MCF 10A (cell line): ENCODE measurements at regions not wholly inside any gene's neighbourhood (a gene's known extent, or its start where the extent isn't known, plus 50 kb on each side); places are given as distances from the start of the nearest gene placed in this dataset.
A peak's percentile ranks its signal among the peaks of the same experiment; 100 is the strongest.

Source experiments
- BruUV-seq: library from RNA; stranded (reverse); fragments of 400-500 nt; replicated peaks from 2 replicates; lab custom pipeline; 2021; lab: Mats Ljungman, UMichigan
- CTCF ChIA-PET: fragments of 300-600 bp; sonication (Branson Sonifier 250); formaldehyde crosslinking; extraction: SDS; loops from one replicate; lab custom pipeline; 2021; ENCODE audit warnings: antibody characterized with exemption, inconsistent platforms; lab: Yijun Ruan, JAX
- POLR2A ChIA-PET: fragments of 300-600, 350-650 bp; sonication (Branson Sonifier 250); formaldehyde crosslinking; extraction: SDS; loops from one replicate; lab custom pipeline; 2020; ENCODE audit warnings: antibody characterized with exemption, inconsistent platforms; lab: Yijun Ruan, JAX
- DNase-seq: peaks from one replicate; pipeline ENCODE4 v3.0.0-alpha.2; 2018; ENCODE audit not compliant: unreplicated experiment
- H3K27ac Mint-ChIP-seq: one replicate; pipeline ENCODE4 v1.8.0; 2022; ENCODE audit warnings: mild to moderate bottlenecking, low read depth, mixed read lengths; ENCODE audit not compliant: unreplicated experiment
- H3K27me3 Mint-ChIP-seq: one replicate; pipeline ENCODE4 v1.8.0; 2022; ENCODE audit warnings: mixed read lengths; ENCODE audit not compliant: insufficient read depth, unreplicated experiment
- H3K36me3 Mint-ChIP-seq: one replicate; pipeline ENCODE4 v1.8.0; 2022; ENCODE audit warnings: mild to moderate bottlenecking, moderate library complexity, mixed read lengths; ENCODE audit not compliant: insufficient read depth, unreplicated experiment
- H3K4me1 Mint-ChIP-seq: one replicate; pipeline ENCODE4 v1.8.0; 2022; ENCODE audit warnings: mixed read lengths; ENCODE audit not compliant: insufficient read depth, unreplicated experiment
- H3K4me3 Mint-ChIP-seq: one replicate; pipeline ENCODE4 v1.8.0; 2022; ENCODE audit warnings: mild to moderate bottlenecking, moderate library complexity, mixed read lengths; ENCODE audit not compliant: unreplicated experiment
- H3K9me3 Mint-ChIP-seq: one replicate; pipeline ENCODE4 v1.8.0; 2022; ENCODE audit warnings: mixed read lengths; ENCODE audit not compliant: unreplicated experiment
- intact Hi-C: fragments of 100-400 bp; cut with micrococcal nuclease; formaldehyde crosslinking; loops from 2 replicates; pipeline ENCODE4 v1.14.1; 2022
- TF ChIP-seq, protein P1 (sequence below): fragments of 200-600 bp; IDR thresholded peaks from one replicate; pipeline ENCODE4 v1.8.0; 2022; ENCODE audit warnings: antibody characterized with exemption, mild to moderate bottlenecking; ENCODE audit not compliant: unreplicated experiment

DNA sequence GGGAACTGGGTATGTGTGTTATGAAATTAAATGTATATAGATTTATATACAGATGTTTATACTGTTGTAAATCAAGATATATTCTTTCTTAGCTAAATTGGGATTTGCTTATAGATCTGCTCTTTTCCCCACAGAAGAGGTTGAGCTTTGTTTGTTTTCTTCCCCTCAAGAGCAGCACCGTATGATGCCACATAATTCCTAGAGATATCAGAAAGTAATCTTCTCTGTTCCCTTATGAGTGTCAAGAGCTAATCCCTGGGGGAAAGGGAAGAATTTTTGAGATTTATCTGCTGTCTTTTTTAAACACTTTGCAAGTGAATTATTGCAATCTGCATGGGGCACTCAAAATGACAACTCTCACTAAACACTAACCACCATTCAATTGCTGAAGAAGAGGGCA lies 68.7 kb upstream of the SP4 start:
- H3K4me1 Mint-ChIP-seq: peaks cover 6% of the 10 kb centered on the region
- POLR2A ChIA-PET: no interaction called here

DNA sequence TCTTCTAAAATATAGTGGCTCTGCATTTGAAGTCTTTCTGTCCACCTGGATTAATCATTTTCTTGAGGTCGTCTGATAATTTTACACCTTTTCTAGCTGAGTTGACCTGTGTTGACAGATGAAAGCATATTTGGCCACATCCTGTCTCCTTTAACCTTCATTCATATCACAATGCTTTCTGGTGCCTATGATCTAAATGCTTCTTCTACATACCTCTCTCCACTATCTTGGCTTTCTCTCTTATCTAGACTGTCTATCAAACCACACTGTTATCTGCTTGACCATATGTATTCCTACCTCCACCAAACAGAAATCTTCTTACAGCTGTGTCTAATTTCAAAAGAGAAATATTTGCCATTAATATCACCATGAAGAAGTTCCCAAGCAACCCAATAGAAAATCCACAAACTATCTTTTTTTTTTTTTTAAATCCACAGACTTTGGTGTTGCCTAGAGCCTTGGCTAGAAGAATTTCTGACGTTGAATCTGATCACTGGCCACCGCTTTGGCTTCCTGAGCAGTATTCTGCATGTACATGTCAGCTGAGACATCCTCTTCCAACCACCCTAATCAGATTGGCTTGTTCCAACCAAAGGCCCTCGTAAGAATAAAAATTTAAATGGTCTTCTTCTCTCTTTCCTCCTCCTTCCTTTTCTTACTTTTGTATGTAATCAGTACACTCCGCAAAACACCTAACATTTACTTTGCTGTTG lies 66.3 kb upstream of the SP4 start:
- BruUV-seq: no TSS peak
- TF ChIP-seq, protein P1, sequence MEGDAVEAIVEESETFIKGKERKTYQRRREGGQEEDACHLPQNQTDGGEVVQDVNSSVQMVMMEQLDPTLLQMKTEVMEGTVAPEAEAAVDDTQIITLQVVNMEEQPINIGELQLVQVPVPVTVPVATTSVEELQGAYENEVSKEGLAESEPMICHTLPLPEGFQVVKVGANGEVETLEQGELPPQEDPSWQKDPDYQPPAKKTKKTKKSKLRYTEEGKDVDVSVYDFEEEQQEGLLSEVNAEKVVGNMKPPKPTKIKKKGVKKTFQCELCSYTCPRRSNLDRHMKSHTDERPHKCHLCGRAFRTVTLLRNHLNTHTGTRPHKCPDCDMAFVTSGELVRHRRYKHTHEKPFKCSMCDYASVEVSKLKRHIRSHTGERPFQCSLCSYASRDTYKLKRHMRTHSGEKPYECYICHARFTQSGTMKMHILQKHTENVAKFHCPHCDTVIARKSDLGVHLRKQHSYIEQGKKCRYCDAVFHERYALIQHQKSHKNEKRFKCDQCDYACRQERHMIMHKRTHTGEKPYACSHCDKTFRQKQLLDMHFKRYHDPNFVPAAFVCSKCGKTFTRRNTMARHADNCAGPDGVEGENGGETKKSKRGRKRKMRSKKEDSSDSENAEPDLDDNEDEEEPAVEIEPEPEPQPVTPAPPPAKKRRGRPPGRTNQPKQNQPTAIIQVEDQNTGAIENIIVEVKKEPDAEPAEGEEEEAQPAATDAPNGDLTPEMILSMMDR: no peak
- no peak for DNase-seq
- ChIA-PET CTCF (no interaction called here), POLR2A (interaction anchor here (0.7 kb wide), 1 partner anchor 66 kb away, joined by 3 read pairs; the partner anchor contains the start of gene SP4)
- H3K9me3 Mint-ChIP-seq: no peaks in the 10 kb centered on the region
- H3K36me3 Mint-ChIP-seq: no peaks in the 10 kb centered on the region
- H3K4me3 Mint-ChIP-seq: no peak overlapping the region
- H3K27me3 Mint-ChIP-seq: no peaks in the 10 kb centered on the region
- no peak overlapping the region for H3K27ac Mint-ChIP-seq
- intact Hi-C loops: no loop called here
- no peaks in the 10 kb centered on the region for H3K4me1 Mint-ChIP-seq

More for the DNA sequence above, 68.7 kb upstream of the SP4 start:
- DNase-seq: no peak
- intact Hi-C loops: no loop called here
- no peaks in the 10 kb centered on the region for H3K27me3 Mint-ChIP-seq
- H3K27ac Mint-ChIP-seq: no peak overlapping the region
- TF ChIP-seq, protein P1: no peak
- H3K4me3 Mint-ChIP-seq: no peak overlapping the region
- no peaks in the 10 kb centered on the region for H3K36me3 Mint-ChIP-seq
- H3K9me3 Mint-ChIP-seq: no peaks in the 10 kb centered on the region
- CTCF ChIA-PET: no interaction called here
- no TSS peak for BruUV-seq

DNA sequence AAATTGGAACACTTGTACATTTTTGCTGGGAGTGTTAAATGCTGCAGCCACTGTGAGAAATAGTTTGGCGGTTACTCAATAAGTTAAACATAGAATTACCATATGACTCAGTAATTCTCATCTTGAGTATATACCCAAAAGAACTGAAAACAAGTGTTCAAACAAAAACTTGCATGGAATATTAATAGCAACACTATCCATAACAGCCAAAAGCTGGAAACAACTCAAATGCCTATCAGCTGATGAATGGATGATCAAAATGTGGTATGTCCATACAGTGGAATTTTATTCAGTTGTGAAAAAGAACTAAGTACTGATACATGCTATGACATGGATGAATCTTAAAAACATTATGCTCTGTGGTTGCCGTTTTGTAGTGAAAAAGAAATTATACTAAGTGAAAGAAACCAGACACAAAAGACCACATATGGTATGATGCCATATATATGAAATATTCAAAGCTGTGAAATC lies 63.0 kb upstream of the SP4 start:
- Mint-ChIP-seq H3K9me3 (no peaks in the 10 kb centered on the region), H3K27me3 (no peaks in the 10 kb centered on the region), H3K27ac (no peak overlapping the region), H3K4me1 (no peaks in the 10 kb centered on the region), H3K36me3 (no peaks in the 10 kb centered on the region), H3K4me3 (no peak overlapping the region)
- no TSS peak for BruUV-seq
- intact Hi-C loops: loop anchor here (5.0 kb wide), 1 partner anchor 62 kb away; the partner anchor contains the start of gene SP4
- peak; percentile 44 for DNase-seq
- TF ChIP-seq, protein P1: no peak
- CTCF ChIA-PET: interaction anchor here (0.6 to 1.0 kb wide), 2 partner anchors 63 to 739 kb away, joined by 3 to 5 read pairs; no protein-coding TSS in a partner anchor
- POLR2A ChIA-PET: no interaction called here

DNA sequence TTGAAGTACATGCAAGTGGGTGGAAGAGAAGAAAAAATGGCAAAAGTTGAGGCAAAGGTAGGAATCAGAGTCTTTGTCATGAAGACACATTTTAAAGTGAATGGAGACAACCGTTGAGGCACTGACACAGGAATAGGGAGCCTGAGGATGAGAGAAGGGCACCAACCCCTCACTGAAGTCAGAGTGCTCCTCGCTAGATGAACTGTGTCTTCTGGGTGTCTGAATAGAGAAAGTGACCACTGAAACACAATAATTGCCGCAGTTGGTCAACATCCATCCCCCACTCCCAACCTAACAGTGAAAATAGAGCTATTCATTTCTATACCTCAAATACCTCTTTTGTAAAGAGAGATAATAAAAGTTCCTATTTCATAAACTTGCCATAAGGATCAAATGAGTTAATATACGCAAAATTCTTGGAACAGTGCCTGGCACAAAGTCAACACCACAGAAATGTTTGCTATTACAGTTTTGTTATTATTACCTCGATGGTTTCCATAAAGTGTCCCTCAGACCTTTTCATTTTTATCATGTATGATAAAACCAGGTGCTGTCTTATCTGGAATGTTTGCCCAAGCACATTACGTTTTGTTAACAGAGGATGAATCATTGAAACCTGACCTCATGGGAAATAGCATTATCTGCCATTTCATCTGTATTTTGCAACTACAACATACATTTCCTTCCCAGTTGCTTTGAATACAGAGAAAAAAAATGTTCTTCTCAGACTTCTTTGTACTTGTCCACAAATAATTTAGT lies 61.8 kb upstream of the SP4 start:
- DNase-seq: peak; percentile 76
- intact Hi-C loops: loop anchor here (5.0 kb wide), 1 partner anchor 61 kb away; the partner anchor contains the start of gene SP4
- no peaks in the 10 kb centered on the region for H3K27me3 Mint-ChIP-seq
- H3K27ac Mint-ChIP-seq: no peak overlapping the region
- no peaks in the 10 kb centered on the region for H3K36me3 Mint-ChIP-seq
- CTCF ChIA-PET: no interaction called here
- no TSS peak for BruUV-seq
- H3K9me3 Mint-ChIP-seq: no peaks in the 10 kb centered on the region
- no peak overlapping the region for H3K4me3 Mint-ChIP-seq
- TF ChIP-seq, protein P1: no peak
- POLR2A ChIA-PET: interaction anchor here (0.5 to 1.0 kb wide), 2 partner anchors 62 to 580 kb away, joined by 3 read pairs; partner anchors contain the start of gene CDCA7L
- peaks cover 7% of the 10 kb centered on the region for H3K4me1 Mint-ChIP-seq
